ENCODE measurements at regions not wholly inside any gene's neighbourhood (a gene's known extent, or its start where the extent isn't known, plus 50 kb on each side); places are given as distances from the start of the nearest gene placed in this dataset.

DNA sequence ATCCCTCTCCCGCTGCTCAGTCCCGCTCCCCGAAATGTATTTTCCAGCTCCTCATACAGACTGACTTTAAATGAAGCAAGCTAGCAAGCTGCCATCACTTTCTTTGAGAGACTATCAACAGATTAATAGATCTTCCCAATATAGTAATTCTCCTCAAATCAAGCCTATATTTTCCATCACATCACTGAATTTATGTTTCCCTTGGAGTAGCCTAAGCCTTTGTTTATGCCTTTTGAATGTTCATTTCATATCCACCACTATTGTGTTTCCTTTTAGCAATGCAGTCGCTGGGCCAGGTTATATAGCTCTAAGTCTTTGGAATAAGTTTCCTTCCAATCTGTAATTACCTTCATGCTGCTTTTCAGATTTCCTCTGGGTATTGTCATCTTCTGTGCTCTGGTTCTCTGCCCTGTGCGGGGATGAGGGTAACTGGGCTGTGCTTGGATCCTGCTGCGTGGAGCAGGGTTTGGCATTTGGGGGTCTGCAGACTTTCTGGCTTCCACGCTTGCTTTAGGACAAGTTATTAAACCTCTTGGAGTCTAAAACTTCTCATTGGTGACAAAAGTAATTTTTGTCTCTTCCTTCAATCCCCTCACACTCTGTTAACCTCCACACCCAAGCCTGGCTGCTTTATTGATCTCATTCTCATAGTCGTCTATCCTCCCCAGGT lies 256.9 kb downstream of the DLEU7 start:
- TF ChIP-seq, protein P1, sequence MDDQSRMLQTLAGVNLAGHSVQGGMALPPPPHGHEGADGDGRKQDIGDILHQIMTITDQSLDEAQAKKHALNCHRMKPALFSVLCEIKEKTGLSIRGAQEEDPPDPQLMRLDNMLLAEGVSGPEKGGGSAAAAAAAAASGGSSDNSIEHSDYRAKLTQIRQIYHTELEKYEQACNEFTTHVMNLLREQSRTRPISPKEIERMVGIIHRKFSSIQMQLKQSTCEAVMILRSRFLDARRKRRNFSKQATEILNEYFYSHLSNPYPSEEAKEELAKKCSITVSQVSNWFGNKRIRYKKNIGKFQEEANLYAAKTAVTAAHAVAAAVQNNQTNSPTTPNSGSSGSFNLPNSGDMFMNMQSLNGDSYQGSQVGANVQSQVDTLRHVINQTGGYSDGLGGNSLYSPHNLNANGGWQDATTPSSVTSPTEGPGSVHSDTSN (CRISPR knock-in tag; IDR thresholded peaks at IDR 0.05) = no peak
- TF ChIP-seq REST (tag by site-specific recombination; IDR thresholded peaks at IDR 0.05) (no peak), CTCF (tag by site-specific recombination; IDR thresholded peaks at IDR 0.05) (no peak), SCRT2 (tag by site-specific recombination; IDR thresholded peaks at IDR 0.05) (no peak), ZNF639 (tag by site-specific recombination; IDR thresholded peaks at IDR 0.05) (no peak), TSHZ1 (tag by site-specific recombination; IDR thresholded peaks at IDR 0.05; ENCODE audit: borderline replicate concordance) (no peak), ZSCAN16 (tag by site-specific recombination; IDR thresholded peaks at IDR 0.05) (no peak), ZNF24 (tag by site-specific recombination; IDR thresholded peaks at IDR 0.05) (no peak), ZFHX2 (tag by site-specific recombination; conservative IDR thresholded peaks at IDR 0.05) (no peak), ZNF837 (tag by site-specific recombination; IDR thresholded peaks at IDR 0.05) (no peak), EGR2 (tag by site-specific recombination; IDR thresholded peaks at IDR 0.05; ENCODE audit: low read depth) (no peak), ZNF510 (tag by site-specific recombination; IDR thresholded peaks at IDR 0.05; ENCODE audit: insufficient replicate concordance) (no peak), MEIS1 (CRISPR knock-in tag; IDR thresholded peaks at IDR 0.05; ENCODE audit: borderline replicate concordance) (no peak)
- TF ChIP-seq, protein P2, sequence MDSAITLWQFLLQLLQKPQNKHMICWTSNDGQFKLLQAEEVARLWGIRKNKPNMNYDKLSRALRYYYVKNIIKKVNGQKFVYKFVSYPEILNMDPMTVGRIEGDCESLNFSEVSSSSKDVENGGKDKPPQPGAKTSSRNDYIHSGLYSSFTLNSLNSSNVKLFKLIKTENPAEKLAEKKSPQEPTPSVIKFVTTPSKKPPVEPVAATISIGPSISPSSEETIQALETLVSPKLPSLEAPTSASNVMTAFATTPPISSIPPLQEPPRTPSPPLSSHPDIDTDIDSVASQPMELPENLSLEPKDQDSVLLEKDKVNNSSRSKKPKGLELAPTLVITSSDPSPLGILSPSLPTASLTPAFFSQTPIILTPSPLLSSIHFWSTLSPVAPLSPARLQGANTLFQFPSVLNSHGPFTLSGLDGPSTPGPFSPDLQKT (IDR thresholded peaks at IDR 0.05; ENCODE audit: borderline replicate concordance, low read depth, low read length) = no peak

Measured in HEK293 (cell line).